HEK293 (cell line): ENCODE measurements at regions not wholly inside any gene's neighbourhood (a gene's known extent, or its start where the extent isn't known, plus 50 kb on each side); places are given as distances from the start of the nearest gene placed in this dataset.

ENCODE experiments used
- CTCF ChIP-seq: fragments of 450-650 bp; formaldehyde crosslinking; IDR thresholded peaks from 2 replicates; pipeline ENCODE4 v1.5.1; 2016; ENCODE audit warnings: missing biosample characterization, missing genetic modification characterization
- ZBTB49 ChIP-seq: fragments of 450-650 bp; formaldehyde crosslinking; IDR thresholded peaks from 2 replicates; pipeline ENCODE4 v1.5.1; 2016; ENCODE audit warnings: missing biosample characterization, missing genetic modification characterization, low read depth
- ZBTB8A ChIP-seq: fragments of 450-650 bp; formaldehyde crosslinking; IDR thresholded peaks from 2 replicates; pipeline ENCODE4 v1.5.1; 2016; ENCODE audit warnings: missing biosample characterization, missing genetic modification characterization
- ZSCAN30 ChIP-seq: fragments of 450-650 bp; IDR thresholded peaks from 2 replicates; pipeline ENCODE4 v1.5.1; 2018; ENCODE audit warnings: missing biosample characterization, mild to moderate bottlenecking, missing genetic modification characterization, moderate library complexity
- TF ChIP-seq, protein P1 (sequence below): fragments of 450-650 bp; IDR thresholded peaks from 2 replicates; pipeline ENCODE4 v1.5.1; 2018; ENCODE audit warnings: missing biosample characterization, missing genetic modification characterization
- TF ChIP-seq, protein P2 (sequence below): fragments of 450-650 bp; formaldehyde crosslinking; IDR thresholded peaks from 2 replicates; pipeline ENCODE4 v1.5.1; 2016; ENCODE audit warnings: missing biosample characterization, missing genetic modification characterization

GRCh38 chr7:156576216-156577058 lies 64.1 kb upstream of the RNF32 start:
- TF ChIP-seq ZBTB49 (tag by site-specific recombination): no peak
- no peak for TF ChIP-seq CTCF (tag by site-specific recombination)
- TF ChIP-seq, protein P1, sequence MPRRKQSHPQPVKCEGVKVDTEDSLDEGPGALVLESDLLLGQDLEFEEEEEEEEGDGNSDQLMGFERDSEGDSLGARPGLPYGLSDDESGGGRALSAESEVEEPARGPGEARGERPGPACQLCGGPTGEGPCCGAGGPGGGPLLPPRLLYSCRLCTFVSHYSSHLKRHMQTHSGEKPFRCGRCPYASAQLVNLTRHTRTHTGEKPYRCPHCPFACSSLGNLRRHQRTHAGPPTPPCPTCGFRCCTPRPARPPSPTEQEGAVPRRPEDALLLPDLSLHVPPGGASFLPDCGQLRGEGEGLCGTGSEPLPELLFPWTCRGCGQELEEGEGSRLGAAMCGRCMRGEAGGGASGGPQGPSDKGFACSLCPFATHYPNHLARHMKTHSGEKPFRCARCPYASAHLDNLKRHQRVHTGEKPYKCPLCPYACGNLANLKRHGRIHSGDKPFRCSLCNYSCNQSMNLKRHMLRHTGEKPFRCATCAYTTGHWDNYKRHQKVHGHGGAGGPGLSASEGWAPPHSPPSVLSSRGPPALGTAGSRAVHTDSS (tag by site-specific recombination): no peak
- TF ChIP-seq, protein P2, sequence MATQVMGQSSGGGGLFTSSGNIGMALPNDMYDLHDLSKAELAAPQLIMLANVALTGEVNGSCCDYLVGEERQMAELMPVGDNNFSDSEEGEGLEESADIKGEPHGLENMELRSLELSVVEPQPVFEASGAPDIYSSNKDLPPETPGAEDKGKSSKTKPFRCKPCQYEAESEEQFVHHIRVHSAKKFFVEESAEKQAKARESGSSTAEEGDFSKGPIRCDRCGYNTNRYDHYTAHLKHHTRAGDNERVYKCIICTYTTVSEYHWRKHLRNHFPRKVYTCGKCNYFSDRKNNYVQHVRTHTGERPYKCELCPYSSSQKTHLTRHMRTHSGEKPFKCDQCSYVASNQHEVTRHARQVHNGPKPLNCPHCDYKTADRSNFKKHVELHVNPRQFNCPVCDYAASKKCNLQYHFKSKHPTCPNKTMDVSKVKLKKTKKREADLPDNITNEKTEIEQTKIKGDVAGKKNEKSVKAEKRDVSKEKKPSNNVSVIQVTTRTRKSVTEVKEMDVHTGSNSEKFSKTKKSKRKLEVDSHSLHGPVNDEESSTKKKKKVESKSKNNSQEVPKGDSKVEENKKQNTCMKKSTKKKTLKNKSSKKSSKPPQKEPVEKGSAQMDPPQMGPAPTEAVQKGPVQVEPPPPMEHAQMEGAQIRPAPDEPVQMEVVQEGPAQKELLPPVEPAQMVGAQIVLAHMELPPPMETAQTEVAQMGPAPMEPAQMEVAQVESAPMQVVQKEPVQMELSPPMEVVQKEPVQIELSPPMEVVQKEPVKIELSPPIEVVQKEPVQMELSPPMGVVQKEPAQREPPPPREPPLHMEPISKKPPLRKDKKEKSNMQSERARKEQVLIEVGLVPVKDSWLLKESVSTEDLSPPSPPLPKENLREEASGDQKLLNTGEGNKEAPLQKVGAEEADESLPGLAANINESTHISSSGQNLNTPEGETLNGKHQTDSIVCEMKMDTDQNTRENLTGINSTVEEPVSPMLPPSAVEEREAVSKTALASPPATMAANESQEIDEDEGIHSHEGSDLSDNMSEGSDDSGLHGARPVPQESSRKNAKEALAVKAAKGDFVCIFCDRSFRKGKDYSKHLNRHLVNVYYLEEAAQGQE (tag by site-specific recombination): no peak
- no peak for TF ChIP-seq ZSCAN30 (tag by site-specific recombination)
- no peak for TF ChIP-seq ZBTB8A
